GM12865 (cell line): ENCODE measurements at regions not wholly inside any gene's neighbourhood (a gene's known extent, or its start where the extent isn't known, plus 50 kb on each side); places are given as distances from the start of the nearest gene placed in this dataset.

Source experiments
- DNase-seq: peaks from one replicate; pipeline ENCODE4 v3.0.0; 2010; ENCODE audit warnings: low read depth
- H3K4me3 ChIP-seq: 2 replicates; pipeline ENCODE4 v1.5.1; 2011; ENCODE audit warnings: mild to moderate bottlenecking, low read depth, low read length, control low read depth
- TF ChIP-seq, protein P1 (sequence below): IDR thresholded peaks from 2 replicates; pipeline ENCODE4 v1.5.1; 2011; ENCODE audit warnings: low read length, control low read depth, low read depth, inconsistent platforms; ENCODE audit not compliant: insufficient read depth; ENCODE audit errors: missing control alignments

DNA sequence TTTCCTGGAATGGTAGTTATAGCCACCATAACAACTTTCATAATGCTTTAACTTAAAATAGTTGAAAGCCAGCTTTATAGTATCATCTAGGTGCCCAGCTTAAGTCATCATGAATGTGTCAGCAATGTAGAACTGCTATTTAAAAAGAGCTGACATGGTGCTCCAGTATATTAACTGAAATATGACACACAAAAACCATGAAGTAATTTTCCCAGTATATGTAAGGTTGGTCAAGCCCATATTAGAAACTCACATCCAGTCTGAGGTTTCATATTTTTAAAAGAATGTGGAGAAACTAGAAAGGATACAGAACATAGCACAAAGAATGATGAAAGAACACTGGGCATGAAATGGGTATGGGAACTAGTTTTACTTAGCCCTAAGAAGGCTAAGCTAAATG is 121.3 kb upstream of the KRAS start:
- no peak overlapping the region for H3K4me3 ChIP-seq
- TF ChIP-seq, protein P1, sequence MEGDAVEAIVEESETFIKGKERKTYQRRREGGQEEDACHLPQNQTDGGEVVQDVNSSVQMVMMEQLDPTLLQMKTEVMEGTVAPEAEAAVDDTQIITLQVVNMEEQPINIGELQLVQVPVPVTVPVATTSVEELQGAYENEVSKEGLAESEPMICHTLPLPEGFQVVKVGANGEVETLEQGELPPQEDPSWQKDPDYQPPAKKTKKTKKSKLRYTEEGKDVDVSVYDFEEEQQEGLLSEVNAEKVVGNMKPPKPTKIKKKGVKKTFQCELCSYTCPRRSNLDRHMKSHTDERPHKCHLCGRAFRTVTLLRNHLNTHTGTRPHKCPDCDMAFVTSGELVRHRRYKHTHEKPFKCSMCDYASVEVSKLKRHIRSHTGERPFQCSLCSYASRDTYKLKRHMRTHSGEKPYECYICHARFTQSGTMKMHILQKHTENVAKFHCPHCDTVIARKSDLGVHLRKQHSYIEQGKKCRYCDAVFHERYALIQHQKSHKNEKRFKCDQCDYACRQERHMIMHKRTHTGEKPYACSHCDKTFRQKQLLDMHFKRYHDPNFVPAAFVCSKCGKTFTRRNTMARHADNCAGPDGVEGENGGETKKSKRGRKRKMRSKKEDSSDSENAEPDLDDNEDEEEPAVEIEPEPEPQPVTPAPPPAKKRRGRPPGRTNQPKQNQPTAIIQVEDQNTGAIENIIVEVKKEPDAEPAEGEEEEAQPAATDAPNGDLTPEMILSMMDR: no peak
- no peak for DNase-seq

- TF ChIP-seq, protein P1: no peak
- DNase-seq: no peak
- no peak overlapping the region for H3K4me3 ChIP-seq
Observed at GRCh38 chr12:25368557-25368956, 117.8 kb upstream of the KRAS start.

GRCh38 chr12:25366122-25366521 is 115.4 kb upstream of the KRAS start:
- TF ChIP-seq, protein P1: no peak
- H3K4me3 ChIP-seq: no peak overlapping the region
- no peak for DNase-seq

GRCh38 chr12:25365340-25365730 is 114.6 kb upstream of the KRAS start:
- TF ChIP-seq, protein P1: no peak
- no peak overlapping the region for H3K4me3 ChIP-seq
- DNase-seq: no peak

- H3K4me3 ChIP-seq: peak overlapping the region; percentile 45
Observed at GRCh38 chr12:25364529-25365339, 114.0 kb upstream of the KRAS start.

GRCh38 chr12:25362646-25363045 is 111.9 kb upstream of the KRAS start:
- TF ChIP-seq, protein P1: no peak
- no peak for DNase-seq
- H3K4me3 ChIP-seq: no peak overlapping the region

More at GRCh38 chr12:25364529-25365339, 114.0 kb upstream of the KRAS start:
- DNase-seq: peak; percentile 76
- TF ChIP-seq, protein P1: no peak

DNA sequence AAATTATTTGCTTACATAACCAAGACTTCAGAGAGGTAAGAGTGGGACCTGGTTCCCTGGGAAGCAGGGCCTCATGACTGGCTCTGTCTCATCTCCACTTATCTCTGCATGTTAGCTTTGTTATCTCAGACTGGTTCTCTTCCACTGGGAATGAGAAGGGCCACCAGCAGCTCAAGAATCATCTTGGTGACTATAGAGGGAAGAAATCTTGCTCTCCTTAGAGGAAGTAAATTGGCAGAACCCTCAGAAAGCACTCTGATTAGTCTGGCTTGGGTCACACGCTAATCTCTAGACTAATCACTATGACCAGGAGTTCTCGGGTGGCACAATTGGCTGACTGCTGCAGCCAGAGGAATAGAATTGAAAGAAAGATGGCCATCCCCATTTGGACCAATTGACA is 110.8 kb upstream of the KRAS start:
- H3K4me3 ChIP-seq: no peak overlapping the region
- DNase-seq: no peak
- TF ChIP-seq, protein P1: no peak
